DMS 273 treated with DMSO at 0.1 percent for 48 hours (cell line): ENCODE measurements at regions not wholly inside any gene's neighbourhood (a gene's known extent, or its start where the extent isn't known, plus 50 kb on each side); places are given as distances from the start of the nearest gene placed in this dataset.
"Not testable (repeated sequence)": the region's sequence is repeated elsewhere in the genome, so short reads cannot be mapped to it uniquely, and the experiment has no call there.

Source experiments
- DNase-seq: peaks from one replicate; lab custom pipeline; 2025; lab: John Stamatoyannopoulos, UW

DNA sequence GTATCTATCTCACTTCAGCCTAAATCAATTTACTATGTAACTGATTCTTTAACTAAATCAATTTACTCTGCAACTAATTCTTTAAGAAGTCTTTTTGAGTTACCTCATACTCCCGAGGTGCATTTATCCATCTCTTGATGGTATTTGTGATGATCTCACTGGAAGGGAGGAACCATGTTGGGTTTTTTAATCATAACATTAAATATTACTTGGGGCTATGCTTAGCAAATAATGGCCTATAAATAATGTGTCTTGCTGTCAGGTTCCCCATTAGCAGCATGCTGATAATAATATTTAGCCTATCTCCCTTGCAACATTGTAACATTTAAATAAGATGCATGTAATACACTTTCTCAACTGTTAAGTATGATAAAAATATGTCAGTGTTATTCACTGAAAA is 411.3 kb downstream of the SLITRK1 start:
- DNase-seq: no peak

DNA sequence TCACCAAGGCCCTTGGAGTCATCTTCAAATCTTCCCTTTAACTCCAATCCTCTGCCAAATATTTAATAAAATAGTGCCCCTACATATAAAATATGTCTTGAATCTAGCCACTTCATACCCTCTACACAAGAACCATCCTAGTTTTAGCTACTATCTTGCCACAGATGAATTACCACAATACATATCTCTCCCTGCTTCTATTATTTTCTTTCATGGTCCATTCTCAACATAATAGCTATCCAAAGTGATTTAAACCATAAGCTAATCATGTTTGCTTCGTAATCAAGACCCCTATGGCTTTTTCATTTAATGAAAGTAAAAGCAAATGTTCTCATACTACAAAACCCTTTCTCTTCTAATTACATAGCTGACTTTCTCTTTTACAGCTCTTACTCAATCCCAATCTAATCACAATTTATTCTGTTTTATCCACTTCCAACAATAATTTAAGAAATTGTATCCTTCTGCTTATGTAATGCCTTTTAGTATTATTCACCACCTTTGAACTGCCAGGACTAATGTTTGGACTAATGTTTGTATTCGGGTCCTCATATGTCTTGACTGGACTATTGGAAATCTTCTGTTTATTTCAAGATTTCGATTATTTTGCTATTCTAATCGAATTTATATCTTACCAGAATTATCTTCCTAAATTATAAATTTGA is 412.0 kb downstream of the SLITRK1 start:
- no peak for DNase-seq

DNA sequence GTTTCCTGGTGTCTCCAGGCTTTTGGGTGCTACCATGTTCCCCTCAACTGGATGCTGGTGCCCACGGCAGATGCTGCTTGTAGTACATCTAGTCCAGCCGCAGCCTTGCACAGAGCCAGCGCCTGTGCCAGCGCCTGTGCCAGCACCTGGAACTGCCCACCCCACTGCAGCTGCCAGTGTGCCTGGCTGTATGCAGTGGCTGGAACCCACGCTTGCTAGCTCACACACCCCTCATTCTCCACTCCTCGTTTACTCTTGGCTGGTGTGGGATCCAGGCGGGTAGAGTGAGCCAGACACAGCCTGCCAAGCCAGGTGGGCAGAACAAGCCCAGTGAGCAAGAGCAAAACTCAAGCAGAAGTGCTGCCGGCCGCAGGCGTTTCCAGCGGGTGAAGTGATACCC is 428.6 kb downstream of the SLITRK1 start:
- no peak for DNase-seq

DNA sequence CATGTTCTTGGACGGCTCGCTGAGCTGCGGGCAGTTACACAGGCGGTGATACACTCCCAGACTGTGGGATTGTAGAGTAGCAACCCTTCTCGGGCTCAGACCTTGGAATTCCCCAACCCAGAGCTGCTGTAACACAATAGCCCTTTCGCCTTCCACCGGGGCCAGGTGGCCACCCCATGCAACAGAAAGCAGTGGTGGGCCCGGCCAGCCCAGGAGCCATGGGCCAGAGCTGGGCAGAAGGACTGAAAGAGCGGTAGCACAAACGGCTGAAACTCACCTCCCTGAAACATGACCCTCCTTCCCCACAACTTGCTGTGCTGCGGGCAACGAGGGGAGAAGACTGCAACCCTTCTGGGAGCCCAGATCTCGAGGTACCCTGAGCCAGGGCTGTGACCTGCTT is 429.0 kb downstream of the SLITRK1 start:
- DNase-seq: no peak

DNA sequence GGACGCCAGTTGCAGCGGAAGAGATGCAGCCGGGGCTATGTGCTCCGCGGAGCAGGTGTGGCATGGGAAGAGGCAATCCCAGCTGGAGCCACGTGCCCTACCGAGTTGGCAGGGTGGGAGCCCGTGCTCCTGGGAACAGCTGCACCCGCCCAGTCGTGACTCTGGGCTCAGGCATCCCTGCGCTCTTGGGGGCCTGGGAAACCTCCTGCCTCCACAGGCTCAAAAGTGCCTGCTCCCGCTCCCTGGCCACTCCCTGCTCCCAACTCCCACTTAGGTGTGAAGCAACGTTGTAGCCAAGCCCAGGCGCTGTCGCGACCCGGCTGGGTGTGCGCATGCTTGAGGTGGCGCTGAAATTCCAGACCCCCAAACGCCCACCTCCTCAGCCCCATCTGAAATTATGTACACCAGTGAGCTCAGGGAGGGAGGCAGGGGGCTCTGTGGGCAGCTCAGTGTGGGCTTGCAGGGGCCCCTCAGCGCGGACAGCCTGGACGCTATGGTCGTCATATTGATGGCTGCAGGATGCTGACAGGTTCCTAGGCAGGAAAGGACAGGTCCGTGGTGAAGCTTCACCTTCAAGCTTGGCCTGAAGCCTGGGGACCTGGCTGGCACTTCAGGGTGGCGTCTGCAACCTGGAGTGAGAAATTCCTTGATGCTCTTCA is 429.9 kb downstream of the SLITRK1 start:
- DNase-seq: no peak

DNA sequence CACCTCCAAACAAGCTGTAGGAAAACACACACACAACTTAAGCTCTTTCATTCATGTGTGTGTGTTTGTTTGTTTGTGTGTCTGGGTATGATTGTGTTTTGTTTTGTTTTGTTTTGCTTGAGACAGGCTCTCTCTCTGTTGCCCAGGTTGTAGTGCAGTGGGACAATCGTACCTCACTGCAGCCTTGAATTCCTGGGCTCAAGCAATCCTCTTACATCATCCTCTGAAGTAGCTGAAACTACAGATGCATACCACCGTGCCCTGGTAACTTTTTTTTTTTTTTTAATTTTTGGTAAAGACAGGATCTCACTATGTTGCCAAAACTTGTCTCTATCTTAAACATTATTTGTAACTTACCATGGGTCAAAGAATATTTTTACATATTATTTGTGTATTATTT is 431.7 kb downstream of the SLITRK1 start:
- DNase-seq: no peak

DNA sequence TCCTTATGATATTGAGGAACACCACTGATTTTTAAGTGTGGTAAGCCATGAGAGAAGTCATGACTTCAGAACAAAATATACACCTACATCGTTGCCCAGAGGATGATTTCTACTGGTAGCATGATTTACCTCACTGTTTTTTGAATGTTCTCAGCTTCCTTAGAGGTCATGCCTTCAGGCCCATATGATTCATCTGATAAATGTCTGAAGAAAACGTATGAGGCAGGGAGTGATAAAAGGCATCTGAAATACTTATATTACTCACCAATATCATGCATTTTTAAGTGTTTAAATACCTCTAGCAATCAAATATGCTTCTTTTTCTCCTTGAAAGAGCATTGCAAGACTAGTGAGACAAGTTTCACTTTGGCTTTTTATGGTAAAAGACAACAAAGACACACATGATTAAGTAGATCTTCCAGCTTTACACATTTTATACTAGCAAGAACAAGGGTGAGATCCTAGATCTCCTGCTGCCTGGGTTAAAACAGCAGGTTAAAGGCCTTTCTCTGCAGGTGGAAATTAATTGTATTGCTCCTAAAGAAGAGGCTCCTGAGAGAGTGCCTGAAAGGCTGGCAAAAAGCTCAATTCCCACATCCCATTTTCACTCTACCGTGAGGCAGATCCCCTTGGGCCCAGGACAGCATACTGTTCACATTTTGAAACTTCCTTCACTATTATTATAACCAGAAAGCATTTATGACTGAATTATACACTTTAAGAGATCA is 432.4 kb downstream of the SLITRK1 start:
- no peak for DNase-seq

DNA sequence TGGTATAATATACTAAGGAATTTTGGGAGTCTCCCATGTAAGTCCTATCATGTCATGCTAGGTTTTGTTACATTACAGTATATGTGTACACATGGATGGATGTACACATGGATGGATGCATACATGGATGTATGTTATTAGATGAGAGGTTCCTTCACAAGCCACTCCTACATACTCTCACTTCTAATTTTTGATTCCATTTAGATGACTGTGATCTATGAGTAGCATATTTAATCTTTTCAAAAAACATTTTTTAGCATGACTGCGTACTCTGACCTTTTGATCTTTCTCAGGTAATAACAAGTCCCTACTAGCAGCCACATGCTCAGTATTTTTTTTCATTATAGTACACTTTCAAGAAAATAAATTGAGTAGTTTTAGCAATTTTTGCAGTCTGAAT is 441.8 kb downstream of the SLITRK1 start:
- no peak for DNase-seq

DNA sequence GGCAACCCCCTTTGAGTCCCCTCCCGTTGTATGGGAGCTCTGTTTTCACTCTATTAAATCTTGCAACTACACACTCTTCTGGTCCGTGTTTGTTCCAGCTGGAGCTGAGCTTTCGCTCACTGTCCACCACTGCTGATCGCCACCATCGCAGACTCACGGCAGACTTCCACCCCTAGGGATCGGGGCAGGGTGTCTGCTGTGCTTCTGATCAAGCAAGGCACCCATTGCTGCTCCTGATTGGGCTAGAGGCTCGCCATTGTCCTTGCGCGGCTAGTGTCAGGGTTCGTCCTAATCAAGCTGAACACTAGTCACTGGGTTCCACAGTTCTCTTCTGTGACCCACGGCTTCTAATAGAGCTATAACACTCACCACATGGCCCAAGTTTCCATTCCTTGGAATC is 442.8 kb downstream of the SLITRK1 start:
- not testable (repeated sequence) for DNase-seq

DNA sequence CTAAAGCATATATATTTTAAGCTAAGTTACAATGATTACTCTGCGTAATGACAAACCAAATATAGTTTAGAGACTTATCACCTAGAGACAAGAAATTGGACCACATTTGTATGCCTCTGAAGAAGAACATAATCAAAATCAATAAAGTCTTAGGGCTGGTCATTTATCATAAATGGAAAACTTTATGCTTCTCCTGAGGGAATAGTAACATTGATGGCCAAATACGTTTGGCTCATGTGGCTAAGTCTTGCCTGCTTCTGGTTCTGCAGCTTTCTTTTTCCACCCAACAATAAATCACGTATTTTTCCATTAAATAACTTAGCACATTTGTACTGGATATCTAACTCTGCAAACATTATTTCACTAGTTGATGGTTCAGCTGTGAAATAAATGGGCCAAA is 458.4 kb downstream of the SLITRK1 start:
- no peak for DNase-seq

DNA sequence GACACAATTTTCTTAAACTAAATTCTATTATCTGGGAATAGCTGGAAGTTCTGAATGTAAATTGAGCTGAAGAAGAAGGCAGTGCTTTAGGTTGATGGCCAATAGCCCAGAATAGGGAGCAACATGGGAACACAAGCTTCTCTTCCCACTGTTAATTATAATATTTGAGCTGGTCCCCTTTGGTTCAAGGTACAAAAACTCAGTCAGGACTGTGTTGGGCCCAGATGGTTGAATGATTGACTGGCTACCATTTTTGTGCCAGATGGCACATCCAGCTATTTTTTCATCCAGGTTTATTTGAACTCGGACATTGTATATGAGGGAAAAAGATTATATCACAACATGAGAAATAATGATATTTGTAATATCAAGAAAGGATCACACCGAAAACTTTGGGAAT is 458.9 kb downstream of the SLITRK1 start:
- no peak for DNase-seq

DNA sequence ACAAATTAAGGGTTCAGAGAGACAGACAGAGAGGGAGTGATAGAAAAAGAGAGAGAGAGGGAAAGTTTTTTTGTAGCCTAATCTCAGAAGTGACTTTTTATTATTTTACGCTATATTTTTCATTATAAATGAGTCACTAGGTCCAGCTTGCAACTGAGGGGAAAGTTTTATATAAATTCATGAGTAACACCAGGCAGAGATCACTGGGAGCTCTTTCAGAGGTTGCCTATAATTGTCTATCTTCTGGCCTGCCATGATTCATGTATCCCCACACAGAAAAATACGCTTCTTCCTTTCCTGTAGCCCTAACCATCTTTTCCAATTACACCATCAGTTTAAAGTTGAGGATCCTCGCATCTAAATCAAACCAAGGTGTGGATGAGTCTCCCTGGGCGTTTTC is 467.9 kb downstream of the SLITRK1 start:
- DNase-seq: no peak

DNA sequence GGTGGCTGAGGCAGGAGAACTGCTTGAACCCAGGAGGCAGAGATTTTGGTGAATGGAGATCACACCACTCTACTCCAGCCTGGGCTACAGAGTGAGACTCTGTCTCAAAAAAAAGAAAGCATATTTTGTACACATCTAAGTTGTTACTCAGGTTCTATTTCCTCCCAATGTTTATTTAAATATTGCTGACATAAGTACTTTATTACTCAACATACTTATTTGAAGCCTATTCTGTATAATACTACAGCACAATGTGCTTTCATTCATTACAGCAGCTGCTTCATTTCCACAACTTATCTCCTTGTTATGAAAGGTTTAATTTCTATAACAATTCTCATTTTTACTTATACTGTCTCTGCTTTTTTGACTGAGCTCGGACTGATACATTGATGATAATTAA is 495.7 kb downstream of the SLITRK1 start:
- no peak for DNase-seq

DNA sequence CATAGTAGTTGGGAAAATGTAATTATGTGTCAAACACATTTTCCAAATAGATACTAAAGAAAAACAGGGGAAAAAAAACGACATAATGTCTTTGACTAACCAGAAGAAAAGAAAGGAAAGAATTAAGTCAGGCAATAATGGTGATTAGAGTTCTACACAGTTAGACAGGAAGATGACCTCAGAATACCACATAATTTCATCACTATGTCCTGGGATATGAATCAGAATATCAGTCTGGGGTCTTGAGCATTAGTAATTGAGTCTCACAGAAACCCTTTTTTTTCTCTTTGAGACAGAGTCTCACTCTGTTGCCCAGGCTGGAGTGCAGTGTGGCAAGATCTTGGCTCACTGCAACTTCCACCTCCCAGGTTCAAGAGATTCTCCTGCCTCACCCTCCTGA is 503.4 kb downstream of the SLITRK1 start:
- DNase-seq: no peak

DNA sequence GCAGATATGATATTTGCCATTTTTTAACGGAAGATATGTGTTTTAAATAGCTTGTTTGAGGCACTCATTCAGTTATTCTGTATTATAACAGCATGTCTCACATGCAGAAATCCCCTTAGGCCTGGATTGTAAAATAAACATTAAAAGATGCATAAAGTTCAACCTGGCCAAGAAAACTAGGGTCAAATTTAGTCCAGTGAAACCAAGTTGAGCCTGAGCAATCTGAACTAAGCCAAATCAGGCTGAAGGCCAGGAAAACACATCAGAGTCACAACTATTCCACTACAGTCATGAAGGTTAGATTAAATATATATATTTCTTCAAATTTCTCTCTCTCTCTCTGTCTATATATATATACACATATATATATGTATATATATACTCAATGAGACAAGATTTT is 504.8 kb downstream of the SLITRK1 start:
- DNase-seq: no peak

DNA sequence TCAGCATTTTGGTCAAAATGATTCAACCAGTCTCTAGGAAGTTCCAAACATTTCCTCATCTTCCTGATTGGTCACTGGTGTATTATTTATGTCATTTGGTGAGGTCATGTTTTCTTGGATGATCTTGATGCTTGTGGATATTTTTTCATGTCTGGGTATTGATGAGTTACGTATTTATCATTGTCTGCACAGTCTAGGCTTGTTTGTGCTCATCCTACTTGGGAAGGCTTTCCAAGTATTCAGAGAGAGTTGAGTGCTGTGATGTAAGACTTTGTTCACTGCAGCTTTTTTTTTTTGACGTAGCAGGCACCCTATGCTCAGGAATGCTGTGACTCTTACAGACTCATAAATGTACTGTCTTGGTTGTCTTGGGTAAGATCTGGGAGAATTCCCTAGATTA is 509.5 kb downstream of the SLITRK1 start:
- no peak for DNase-seq

DNA sequence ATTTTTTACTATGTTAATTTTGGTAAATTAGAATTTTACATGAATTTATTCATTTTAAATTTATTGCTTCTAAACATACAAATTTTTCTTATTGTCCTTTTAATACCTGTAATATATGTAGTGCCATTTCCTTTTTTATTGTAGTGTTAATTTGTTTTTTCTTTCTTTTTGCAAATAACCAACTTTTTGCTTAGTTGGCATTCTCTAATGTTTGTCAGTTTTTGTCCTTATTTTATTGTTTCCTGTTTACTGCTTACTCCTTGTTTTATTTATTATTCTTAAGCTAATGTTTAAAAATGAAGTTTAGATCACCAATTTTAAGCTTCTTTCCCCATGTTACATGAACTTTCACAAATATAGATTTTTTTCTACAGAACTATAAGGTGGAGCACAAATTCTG is 516.6 kb downstream of the SLITRK1 start:
- no peak for DNase-seq

DNA sequence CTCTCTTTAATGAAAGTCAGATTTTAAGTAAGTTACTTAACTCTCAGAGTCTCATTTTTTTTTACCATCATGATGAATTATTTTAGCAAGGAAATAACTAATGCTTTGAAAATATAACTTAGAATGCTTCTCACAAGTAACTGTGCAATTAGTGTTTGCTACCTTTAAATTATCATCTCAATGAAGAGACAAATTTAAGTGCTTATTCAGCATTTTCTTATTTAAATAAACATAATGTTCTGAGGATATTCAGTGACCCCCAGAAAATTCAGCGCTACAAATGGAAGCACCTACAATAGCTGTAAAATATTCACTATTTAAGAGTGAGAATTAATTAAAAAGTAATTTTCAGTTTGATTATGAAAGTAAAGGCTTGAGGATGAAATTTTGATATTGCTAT is 527.2 kb downstream of the SLITRK1 start:
- no peak for DNase-seq

DNA sequence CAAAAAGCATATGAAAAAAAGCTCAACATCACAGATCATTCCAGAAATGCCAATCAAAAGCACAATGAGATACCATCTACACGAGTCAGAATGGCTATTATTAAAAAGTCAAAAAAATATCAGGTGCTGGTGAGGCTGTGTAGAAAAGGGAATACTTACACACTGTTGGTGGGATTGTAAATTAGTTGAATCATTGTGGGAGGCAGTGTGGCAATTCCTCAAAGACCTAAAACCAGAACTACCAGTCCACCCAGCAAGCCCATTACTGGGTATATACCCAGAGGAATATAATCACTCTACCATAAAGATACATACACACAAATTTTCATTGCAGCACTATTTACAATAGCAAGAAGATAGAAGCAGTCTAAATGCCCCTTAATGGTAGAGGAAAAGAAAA is 529.9 kb downstream of the SLITRK1 start:
- no peak for DNase-seq

DNA sequence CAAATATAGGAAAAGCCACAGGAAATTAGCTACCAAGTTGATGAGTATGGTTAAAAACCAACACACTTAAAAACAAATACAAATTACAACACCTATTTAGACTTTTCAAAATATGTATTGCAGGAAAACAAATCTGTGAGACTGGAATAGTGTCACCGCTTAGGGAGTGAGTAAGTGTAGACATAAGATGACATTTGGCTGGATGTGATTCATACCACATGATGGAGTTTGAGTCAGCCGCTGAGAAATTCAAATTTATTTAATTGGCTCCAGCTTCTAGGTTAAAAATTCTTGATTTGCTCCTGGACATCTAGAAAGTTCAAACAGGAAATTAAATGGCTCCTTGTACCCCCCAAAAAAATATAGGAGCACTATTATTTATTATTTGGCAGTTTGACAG is 531.7 kb downstream of the SLITRK1 start:
- no peak for DNase-seq

DNA sequence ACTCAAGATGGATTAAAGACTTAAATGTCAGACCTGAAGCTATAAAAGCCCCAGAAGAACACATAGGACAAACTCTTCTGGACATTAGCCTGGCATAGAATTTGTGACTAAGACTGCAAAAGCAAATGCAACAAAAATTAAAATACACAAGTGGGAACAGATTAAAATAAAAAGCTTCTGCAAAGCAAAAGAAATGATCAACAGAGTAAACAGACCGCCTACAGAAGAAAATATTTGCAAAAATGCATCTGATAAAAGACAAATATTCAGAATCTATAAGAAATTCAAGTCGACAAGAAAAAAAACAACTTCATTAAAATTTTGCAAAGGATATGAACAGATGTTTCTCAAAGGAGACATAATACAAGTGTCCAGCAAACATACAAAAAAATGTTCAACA is 537.8 kb downstream of the SLITRK1 start:
- no peak for DNase-seq

DNA sequence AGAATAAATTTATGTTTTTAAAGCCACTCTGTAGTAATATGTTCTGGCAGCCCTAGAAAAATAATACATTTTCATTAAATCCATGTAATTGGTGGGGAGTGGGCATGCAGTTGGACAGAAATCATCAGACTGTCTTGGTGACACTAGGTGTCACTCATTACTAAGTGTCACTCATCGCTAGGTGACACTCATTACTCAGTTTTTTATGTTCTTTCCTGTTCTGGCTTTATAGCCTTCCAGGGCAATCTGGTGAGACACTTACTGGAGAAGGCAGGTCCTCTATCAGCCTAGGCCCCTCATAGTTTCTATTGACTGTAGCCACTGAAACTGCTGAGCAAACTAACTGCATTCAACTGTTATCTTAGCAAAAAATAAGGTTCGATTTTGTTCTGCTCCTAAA is 542.1 kb downstream of the SLITRK1 start:
- DNase-seq: no peak

DNA sequence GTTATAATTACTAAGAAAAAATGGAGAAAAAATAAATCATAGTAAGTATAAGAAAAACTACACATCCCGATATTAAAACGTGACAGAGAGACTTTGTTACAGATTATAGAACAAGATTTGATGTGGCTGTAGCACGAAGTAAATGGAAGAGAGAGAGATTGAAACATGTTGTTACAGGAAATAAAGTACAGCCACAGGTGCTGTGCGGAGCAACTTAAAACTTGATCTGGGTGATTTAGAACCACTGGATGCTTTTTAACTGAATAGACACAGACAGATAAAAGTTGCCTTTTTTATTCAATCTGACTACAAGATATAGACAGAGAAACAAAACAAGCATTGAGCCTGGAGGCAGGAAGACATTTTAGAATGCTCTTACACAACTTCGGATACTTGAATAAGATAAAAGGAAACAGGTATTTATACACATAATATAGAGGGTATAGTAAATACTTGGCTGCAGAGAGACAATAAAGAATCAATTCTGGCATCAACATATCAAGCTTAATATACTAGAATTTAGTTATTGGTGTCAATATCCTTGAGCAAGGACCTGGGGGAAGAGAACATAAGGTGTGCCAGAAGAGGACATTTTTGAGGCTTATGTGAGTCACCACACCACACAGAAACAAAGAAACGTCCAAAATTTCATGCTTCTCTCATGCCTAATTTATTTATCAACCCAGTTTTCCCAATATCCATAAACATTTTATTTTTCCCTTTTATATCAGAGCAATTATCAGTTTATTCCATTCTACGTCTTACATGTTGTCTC is 548.5 kb downstream of the SLITRK1 start:
- DNase-seq: no peak
